HG02623 (cell line): ENCODE measurements at regions not wholly inside any gene's neighbourhood (a gene's known extent, or its start where the extent isn't known, plus 50 kb on each side); places are given as distances from the start of the nearest gene placed in this dataset.

Experiments used
- ATAC-seq: cut with Tn5 transposase; IDR thresholded peaks from one replicate; pipeline ENCODE4 v1.9.1; 2021; ENCODE audit warnings: moderate library complexity; ENCODE audit not compliant: unreplicated experiment

GRCh38 chr2:166568409-166568808, 74.4 kb upstream of the SCN7A start:
- ATAC-seq = no peak

GRCh38 chr2:166565501-166565900, 71.5 kb upstream of the SCN7A start:
- no peak for ATAC-seq

DNA sequence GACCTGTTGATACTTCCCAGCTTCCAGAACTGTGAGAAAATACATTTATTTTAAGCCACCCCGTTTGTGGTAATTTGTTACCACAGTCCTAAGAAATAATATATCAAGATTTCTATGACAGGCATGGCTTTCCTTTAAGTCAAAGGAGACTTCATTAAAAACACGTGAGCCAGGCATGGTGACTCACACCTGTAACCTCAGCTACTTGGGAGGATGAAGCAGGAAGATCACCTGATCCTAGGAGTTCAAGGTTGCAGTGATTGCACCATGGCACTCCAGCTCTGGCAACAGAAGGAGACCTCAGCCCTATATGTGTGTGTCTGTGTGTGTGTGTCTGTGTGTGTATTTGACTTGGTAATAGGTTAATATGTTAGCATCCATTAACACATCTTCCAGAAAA, 69.8 kb upstream of the SCN7A start:
- no peak for ATAC-seq

DNA sequence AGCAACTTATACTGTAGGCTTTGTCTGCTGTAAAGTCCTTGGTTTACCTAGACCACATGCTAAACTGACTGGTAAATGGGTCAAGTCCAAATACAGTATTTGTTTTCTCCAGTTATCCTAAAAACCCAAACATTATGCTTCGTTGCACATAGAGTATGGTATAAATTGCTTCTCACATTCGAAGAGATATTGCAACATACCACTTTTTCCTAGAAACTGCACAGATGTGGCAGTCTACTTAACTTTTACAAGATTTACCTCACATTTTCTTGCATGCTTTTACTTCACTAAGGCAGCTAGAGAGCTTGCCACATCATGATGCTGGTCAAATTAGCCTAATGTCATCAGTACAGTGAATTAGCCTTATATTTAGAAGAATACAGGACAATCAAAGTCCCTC, 66.0 kb upstream of the SCN7A start:
- ATAC-seq = no peak

- no peak for ATAC-seq
These were observed 56.9 kb upstream of the SCN7A start for GRCh38 chr2:166550923-166551322.

- ATAC-seq = no peak
These were observed 51.4 kb upstream of the SCN7A start for GRCh38 chr2:166545473-166545872.
